DMS53 treated with DMSO at 0.1 percent for 48 hours (cell line): ENCODE measurements at regions not wholly inside any gene's neighbourhood (a gene's known extent, or its start where the extent isn't known, plus 50 kb on each side); places are given as distances from the start of the nearest gene placed in this dataset.
"Not testable (repeated sequence)": the region's sequence is repeated elsewhere in the genome, so short reads cannot be mapped to it uniquely, and the experiment has no call there.

Experiments used
- DNase-seq: peaks from one replicate; lab custom pipeline; 2025; ENCODE audit not compliant: unreplicated experiment; lab: John Stamatoyannopoulos, UW

DNA sequence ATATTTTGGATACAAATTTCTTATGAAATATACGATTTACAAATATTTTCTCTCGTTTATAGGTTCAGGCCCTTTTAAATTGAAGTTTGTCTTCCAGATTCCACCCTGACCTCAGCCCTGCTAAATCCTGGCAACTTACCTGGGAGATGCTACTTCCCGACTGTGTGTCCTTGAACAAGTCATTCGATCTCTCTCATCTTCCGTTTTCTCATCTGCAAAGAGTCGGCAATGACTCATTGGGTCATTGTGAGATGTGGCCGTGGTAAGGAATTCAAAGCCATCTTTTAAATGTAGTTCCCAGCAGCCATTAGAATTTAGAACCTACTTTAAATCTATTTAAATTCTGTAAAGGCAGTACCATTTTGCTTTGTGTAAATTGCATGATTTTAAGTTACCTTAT, 72.5 kb downstream of the LHX2 start:
- no peak for DNase-seq

DNA sequence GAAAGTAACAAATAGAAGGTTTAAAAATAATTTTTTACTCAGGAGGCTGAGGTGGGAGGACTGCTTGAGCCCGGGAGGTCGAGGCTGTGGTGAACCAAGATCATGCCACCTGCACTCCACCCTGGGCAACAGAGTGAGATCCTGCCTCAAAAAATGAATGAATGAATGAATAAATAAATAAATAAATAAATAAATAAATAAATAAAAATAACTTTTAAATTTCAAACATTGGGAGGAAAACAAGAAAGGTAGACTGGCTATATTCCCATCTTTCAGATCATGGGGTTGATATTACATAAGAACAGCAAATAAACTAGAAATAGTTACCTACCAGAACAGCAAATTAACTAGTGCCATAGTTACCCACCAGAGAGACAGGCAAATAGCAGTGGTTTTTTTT, 75.7 kb downstream of the LHX2 start:
- no peak for DNase-seq

- no peak for DNase-seq
These were observed 76.9 kb downstream of the LHX2 start for GRCh38 chr9:124088476-124088837.

GRCh38 chr9:124089631-124090488, 78.3 kb downstream of the LHX2 start:
- not testable (repeated sequence) for DNase-seq

- no peak for DNase-seq
These were observed 86.8 kb downstream of the LHX2 start for GRCh38 chr9:124098141-124098905.

DNA sequence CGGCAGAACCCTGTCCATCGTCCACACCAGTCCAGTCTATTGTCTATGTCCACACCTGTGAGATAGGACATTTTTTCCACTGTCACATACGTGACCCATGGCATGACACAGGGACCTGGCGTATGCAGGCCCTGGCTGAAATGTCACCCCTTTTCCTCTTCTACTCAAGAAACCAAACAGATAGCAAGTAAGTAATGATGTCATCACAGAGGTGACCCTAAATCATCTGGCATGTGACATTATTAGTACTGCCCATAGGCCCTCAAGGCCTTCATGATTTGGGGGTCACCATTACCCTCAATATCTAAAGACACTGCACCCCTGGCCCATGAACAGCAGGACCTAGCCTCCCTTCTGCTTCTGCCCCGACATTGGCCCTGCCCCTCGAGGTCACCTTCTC, 88.3 kb downstream of the LHX2 start:
- DNase-seq, result no peak

- no peak for DNase-seq
These were observed 89.8 kb downstream of the LHX2 start for GRCh38 chr9:124101215-124101968.

GRCh38 chr9:124101969-124102345, 90.4 kb downstream of the LHX2 start:
- DNase-seq, result no peak

- no peak for DNase-seq
These were observed 90.8 kb downstream of the LHX2 start for GRCh38 chr9:124102363-124102762.

DNA sequence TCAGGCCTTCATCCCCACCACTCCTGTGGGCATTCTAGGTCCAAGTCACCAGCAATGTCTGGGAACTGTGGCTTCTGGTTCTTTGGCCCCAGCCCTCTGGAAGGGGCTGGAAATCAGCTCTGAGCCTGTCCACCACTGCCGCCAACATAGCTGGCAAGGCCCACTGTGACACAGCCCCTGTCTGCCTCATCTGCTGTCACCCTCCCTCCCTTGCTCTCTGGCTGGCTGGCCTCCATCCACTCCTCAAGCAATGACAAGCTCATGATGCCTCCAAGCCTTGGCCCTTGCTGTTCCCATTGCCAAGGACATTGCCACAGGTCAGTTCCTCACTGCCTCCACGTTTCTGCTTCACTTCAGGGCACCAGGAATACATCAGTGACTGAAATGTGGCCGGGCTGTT, 93.7 kb downstream of the LHX2 start:
- DNase-seq, result no peak

DNA sequence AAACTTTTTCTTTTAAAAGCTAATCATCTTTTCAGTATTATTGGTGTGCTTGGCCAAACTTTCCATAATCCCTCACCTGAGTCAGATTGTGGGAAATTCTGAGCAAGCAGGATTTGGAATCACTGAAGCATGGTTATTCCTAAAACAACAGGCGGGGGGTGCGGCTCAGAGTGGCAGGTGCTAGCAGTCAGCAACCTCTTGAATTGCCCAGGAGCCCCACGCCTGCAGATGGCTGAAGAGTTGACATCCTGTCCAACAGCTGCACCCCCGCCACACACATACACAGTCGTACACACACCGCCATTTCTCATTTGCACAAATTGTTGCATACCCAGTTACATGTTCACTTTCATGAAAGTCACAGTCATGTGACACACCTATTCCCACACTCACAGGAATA, 96.6 kb downstream of the LHX2 start:
- DNase-seq, result peak; percentile 85

- peak; percentile 24 for DNase-seq
These were observed 98.8 kb downstream of the LHX2 start for GRCh38 chr9:124110307-124110915.

DNA sequence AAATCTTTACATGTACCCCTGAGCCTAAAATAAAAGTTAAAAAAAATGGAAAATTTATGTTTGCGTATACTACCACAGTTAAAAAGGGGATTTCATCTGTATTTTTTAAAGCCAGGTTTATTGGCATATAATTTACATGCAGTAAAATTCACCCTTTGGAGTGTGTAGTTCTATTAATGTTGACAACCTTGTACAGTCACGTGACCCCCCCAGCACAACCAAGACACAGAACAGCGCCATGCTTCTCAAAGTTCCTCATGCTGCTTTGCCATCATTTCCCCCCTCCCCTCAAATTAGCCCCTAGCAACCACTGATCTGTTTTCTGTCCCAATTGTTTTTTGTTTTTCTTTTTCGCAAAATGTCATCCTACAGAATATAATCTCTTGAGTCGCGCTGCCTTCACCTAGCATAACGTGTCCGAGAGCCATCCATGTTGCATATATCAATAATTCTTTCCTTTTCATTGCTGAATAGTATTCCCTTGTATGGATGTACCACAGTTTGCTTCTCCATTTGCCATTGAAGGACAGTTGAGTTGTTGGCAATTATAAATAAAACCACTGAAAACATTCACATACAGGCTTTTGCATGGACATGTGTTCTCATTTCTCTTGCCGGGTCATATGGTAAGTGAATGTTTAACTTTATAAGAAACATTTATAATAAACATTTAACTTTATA, 105.3 kb downstream of the LHX2 start:
- DNase-seq, result no peak

GRCh38 chr9:124118894-124119293, 107.3 kb downstream of the LHX2 start:
- DNase-seq, result no peak

- DNase-seq, result no peak
These were observed 108.7 kb downstream of the LHX2 start for GRCh38 chr9:124120272-124120671.

DNA sequence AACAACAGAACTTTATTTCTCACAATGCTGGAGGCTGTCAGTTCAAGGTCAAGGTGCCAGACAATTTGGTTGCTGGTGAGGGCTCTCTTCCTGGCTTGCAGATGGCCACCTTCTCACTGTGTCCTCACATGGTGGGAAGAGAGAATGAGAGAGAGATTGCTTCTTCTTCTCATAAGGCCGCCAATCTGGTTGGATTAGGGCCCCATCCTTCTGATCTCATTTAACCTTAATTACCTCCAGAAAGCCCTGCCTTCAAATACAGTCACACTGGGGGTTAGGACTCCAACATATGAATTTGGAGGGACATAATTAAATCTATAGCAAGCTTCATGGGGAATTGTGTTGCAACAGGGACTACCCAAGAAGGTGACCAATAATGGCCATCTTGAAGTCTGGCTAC, 110.2 kb downstream of the LHX2 start:
- no peak for DNase-seq

GRCh38 chr9:124122321-124122720, 110.8 kb downstream of the LHX2 start:
- DNase-seq, result no peak

DNA sequence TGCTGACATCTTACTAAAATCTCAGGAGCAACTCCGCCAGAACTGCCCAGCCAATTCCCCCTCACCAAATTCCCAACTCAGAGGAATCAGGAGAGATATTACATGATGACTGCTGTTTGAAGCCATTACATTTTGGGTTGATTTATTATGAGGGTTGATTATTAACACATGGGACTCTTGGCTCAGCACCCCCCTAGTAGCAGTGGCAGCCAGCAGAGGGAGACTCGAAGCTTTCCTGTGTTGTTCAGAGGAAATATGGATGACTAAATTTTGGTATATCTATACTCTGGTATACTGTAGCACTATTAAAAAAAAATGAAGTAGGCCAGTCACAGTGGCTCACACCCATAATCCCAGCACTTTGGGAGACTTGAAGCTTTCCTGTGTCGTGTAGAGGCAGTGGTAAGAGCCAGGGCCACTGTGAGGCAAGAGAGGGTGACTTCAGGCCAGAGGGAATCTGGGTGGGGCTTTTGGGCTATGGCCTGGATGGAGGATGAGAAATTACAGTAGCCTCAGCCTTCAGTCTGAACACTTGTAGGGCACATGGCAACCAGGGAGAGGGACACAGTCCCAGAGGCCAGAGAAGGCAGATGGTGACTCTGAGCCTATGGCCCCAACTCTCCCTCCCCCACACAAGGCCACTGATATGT, 111.4 kb downstream of the LHX2 start:
- DNase-seq, result no peak

GRCh38 chr9:124123621-124124020, 112.1 kb downstream of the LHX2 start:
- not testable (repeated sequence) for DNase-seq
